ENCODE measurements at regions not wholly inside any gene's neighbourhood (a gene's known extent, or its start where the extent isn't known, plus 50 kb on each side); places are given as distances from the start of the nearest gene placed in this dataset.

- DNase-seq = no peak
These were observed 119.5 kb upstream of the ANKRD1 start for GRCh38 chr10:91040343-91040742.

DNA sequence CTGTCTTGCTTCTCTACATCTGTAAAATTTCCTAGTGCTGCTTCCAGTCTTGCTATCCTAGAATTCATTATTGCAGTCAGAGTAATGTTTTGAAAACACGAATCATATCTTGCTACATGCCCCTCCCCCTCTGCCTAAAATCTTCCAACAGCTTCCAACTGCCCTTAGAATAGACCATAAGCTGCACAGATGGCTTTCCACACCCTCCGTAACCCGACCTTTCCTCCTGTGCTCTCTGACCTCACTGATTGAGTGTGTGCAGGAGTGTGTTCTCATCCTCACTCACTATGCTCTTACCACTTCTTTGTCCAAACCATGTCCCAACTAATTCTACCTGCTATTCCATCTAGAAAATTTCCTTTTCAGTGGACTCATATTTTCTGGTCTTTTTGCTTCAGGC, 121.2 kb upstream of the ANKRD1 start:
- DNase-seq = no peak

GRCh38 chr10:91043173-91043910, 122.5 kb upstream of the ANKRD1 start:
- no peak for DNase-seq

DNA sequence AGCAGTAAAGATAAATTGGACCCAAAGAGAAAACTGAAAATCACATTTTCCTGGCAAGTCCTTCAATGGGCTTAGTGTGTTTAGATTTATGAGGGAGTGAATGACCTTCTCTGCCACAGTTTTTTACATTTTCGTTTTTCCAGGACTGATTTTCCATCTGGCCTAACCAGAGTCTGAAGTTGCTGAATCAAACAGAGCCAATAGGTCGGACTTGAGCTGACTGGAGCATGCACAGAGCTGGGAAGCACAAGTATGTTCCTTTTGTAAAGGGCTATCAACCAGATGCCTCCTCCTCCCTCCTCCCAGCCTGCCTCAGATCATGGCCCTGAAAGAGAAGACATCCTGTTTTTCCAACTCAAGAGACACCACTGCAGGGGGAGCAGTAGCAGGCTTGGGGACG, 126.0 kb upstream of the ANKRD1 start:
- no peak for DNase-seq

GRCh38 chr10:91048380-91048779, 127.5 kb upstream of the ANKRD1 start:
- DNase-seq = no peak

DNA sequence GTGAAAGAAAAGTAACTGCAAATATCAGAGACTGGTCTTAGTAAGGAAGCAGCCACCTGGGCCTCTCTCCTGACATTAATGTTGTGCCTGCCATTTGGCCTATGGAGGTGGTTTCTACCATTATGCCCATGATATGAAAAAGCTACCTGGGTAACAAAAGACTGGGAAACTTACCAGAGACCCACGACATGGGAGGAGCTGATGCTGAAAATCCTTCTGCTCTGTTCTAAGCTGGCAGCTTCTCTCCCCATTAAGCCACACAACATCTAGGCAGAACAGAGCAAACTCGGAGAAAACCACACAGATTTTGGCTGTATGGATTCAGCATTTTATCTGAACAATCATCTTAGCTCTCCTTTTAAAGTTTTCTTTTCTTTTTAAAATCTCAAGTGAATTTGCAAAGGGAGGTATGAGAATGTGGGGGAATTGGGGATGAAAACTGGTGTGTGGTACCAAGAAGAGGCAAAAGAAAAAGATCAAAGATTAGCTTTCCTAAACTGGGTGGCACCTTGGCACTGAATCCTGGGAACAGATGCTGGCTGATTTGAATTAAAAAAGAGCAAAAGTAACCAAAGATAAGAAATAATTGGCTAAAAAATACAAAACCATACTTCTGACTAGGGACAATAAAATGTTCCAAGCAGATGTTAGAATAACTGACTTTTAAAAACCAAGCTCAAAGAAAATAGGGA, 128.6 kb upstream of the ANKRD1 start:
- no peak for DNase-seq

- no peak for DNase-seq
These were observed 129.1 kb upstream of the ANKRD1 start for GRCh38 chr10:91049988-91050360.

DNA sequence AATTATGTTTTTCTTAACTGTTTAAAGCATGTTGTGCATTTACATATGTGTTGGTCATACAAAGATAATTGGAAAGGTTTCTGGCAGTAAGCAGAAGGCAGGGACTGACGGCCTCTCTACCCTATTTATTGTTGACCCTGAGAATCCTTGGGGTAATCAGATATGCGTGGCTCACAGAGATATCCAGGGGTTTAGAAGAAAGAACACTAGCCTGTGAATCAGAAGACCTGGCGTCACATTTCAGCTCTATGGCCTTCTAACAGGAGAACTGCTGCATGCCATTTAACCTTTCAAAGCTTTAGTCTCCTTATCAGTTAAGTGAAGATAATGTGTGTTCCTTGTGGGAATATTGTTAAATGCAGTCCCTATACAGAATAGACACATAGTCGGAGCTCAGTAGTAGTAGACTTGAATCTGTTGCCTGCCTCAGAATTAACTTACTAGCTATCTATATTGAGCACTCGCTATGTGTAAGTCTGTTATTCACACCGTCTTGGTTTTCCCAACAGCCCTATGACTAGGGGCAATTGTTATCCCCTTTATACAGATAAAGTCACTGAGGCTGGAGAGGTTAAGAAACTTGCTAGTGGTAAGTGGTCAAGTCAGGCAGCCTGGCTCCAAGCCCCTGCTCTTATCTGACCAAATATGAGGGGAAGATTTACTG, 129.6 kb upstream of the ANKRD1 start:
- DNase-seq = no peak

DNA sequence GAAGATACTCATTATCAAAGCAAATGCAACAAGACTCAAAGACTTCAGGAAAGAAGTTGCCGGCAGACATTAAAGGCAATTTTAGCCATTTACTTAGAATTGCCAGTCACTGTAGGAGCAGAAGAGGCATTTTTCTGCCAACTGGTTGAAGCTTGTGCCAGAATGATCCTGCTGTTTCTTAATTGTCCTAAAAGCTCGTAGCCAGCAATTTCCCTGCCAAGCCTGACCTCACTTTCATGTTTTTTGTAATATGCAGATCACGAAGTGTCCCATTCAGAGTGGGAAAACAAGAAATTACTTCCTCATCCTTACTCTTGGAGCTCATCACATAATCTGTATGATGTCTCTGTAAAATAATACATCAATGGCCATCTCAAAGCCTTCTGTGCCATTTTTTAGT, 130.9 kb upstream of the ANKRD1 start:
- DNase-seq = no peak

GRCh38 chr10:91054325-91054724, 133.4 kb upstream of the ANKRD1 start:
- no peak for DNase-seq

- DNase-seq = no peak
These were observed 140.3 kb upstream of the ANKRD1 start for GRCh38 chr10:91061187-91061586.

DNA sequence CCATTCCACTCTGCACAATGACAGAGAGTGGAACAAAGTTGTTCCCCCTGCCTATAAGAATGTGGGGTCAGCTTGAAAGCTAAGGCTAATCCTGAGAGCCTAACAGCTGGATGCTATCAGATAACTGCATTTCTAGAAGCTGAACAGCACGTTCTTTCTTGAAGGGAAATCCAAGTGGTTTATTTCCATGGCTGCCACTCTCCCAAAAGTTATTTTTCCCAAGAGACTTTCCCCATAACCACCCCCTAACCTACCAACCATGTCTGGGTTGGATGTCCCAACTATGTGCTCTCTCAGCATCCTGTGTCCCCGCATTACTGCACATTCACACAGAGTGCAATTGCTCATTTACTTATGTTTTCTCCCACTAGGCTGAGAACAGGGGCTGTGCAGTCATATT, 140.7 kb upstream of the ANKRD1 start:
- no peak for DNase-seq

DNA sequence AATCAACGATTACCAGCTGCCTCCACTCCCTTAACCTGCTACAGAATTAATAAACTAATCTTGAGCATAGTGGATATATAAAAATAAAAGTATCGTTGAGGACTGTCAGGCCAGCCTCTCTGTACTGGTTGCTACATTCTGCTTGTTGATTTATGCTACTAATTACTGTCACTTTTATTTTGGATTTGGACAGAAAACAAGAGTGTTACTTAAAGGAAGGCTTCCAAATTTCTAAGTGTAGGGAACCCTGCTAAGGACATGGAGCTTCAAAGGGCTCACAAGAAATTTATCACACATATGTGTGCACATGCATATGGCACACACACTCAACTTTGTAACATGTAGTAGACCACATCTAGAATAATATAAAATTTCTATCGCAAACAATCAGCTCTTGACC, 141.2 kb upstream of the ANKRD1 start:
- DNase-seq = no peak

DNA sequence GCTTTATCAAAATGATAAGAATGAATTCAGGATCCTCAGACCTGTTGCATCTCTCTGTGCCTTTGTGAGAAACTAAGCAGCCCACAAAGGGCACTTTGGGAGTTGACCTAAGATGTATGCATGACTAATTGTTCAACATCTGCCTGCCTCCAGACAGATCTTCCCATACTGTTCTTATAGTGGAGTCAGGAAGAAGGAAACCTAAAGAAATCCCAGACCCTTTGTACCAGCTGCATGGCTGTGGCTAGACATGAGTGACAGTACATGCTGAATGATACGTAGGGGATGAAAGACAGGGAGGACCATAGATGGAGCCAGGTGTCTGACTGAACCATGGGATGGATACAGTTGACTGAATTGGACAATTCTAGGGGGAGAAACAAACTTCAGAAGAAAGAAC, 148.7 kb upstream of the PCGF5 start:
- DNase-seq = no peak

- DNase-seq = no peak
These were observed 147.0 kb upstream of the PCGF5 start for GRCh38 chr10:91073286-91073979.

DNA sequence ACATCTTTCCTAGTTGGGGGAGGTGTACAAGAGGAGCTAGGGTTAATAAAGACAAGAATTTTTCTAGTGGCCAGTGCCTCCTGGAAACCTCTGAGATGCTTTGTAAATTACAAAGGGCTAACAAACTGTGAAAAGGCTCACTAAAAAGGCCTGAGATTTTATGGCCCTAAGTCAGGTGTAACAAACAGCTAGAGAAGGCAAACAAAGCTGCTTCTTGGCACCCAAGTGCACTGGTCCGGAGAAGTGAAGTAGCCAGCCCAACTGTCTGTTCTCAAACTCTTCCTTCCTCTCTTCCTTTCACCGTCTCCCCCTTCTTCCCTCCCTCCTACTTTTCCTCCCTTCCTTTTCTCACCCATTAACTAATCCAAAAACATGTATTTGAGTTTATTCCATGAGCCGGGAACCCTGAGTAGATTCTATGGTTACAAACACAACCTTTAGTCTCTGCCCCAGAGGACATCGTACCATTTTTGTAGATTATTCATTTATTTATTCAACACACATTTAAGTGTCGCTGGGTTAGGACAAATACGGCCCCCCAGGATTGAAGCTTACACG, 143.4 kb upstream of the PCGF5 start:
- no peak for DNase-seq

GRCh38 chr10:91077549-91078071, 142.9 kb upstream of the PCGF5 start:
- no peak for DNase-seq

DNA sequence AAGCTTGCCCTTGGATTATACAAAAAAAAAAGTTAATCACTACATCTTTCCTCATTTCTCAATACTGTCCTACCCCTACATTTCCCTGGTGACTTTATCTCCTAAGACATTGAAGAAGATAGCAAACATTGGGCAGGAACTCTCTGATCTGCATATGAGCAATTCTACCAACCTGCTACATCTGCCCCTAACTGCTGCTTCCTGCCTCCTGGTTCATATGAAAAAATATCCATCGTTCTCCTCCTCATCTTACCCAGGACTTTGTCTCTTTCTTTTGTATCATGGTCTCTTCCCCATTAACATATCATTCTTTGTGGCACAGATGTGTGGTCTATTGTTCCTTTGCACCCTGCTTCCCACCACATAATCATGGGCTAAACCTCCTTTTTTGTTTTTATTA, 139.7 kb upstream of the PCGF5 start:
- no peak for DNase-seq

DNA sequence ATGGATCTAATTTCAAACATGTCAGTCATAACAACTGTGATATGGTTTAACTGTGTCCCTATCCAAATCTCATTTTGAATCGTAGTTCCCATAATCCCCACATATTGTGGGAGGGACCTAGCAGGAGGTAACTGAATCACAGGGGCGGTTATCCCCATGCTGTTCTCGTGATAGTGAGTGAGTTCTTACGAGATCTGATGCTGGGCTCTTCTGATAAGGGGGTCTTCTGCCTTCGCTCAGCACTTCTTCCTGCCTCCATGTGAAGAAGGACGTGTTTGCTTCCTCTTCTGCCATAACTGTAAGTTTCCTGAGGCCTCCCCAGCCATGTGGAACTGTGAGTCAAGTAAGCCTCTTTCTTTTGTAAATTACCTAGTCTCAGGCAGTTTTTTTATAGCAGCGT, 138.0 kb upstream of the PCGF5 start:
- DNase-seq = no peak

- DNase-seq = no peak
These were observed 131.9 kb upstream of the PCGF5 start for GRCh38 chr10:91088300-91089140.

GRCh38 chr10:91090761-91091529, 129.5 kb upstream of the PCGF5 start:
- no peak for DNase-seq
